GM13976 (cell line): ENCODE measurements at regions not wholly inside any gene's neighbourhood (a gene's known extent, or its start where the extent isn't known, plus 50 kb on each side); places are given as distances from the start of the nearest gene placed in this dataset.

Experiments
- DNase-seq: peaks from one replicate; pipeline ENCODE4 v3.0.0; 2012; ENCODE audit warnings: low spot score
- CTCF ChIP-seq: IDR thresholded peaks from 2 replicates; pipeline ENCODE4 v1.5.1; 2012; ENCODE audit warnings: borderline replicate concordance, mild to moderate bottlenecking; ENCODE audit not compliant: insufficient read depth; ENCODE audit errors: extremely low read depth, missing control alignments, control extremely low read depth
- in situ Hi-C: fragments of 300-500 bp; cut with MboI; formaldehyde crosslinking; loops from one replicate; pipeline ENCODE4 v1.12.0; 2022; ENCODE audit warnings: low sequenced_read_pairs, mixed read lengths, inconsistent platforms; ENCODE audit not compliant: unreplicated experiment

GRCh38 chrX:5242091-5242790 lies 986.4 kb downstream of the NLGN4X start:
- in situ Hi-C loops = no loop called here
- no peak for DNase-seq
- no peak for TF ChIP-seq CTCF

DNA sequence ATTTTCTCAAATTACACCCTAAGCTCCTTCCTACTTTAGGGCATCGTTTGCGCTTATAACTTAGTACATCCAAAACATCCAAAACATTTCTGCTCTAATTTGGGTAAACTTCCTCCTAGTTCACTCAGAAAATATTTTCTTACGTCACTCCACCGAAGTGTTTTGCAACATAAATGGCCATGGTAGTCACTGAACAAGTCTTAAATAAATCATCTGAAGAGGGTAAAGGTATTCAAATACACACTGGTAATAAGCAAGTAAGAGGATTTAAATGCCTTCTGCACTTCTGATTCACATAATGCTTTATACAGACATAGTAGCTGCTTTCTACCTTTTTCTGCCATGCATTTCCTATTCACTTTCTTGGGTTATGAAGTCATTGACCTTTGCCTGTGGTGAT lies 991.9 kb downstream of the NLGN4X start:
- DNase-seq = no peak
- no peak for TF ChIP-seq CTCF
- in situ Hi-C loops = no loop called here

GRCh38 chrX:5236096-5236495 lies 992.6 kb downstream of the NLGN4X start:
- in situ Hi-C loops = no loop called here
- no peak for TF ChIP-seq CTCF
- no peak for DNase-seq

- in situ Hi-C loops = no loop called here
- no peak for DNase-seq
- no peak for TF ChIP-seq CTCF
These were observed 994.8 kb downstream of the NLGN4X start for GRCh38 chrX:5233830-5234229.

DNA sequence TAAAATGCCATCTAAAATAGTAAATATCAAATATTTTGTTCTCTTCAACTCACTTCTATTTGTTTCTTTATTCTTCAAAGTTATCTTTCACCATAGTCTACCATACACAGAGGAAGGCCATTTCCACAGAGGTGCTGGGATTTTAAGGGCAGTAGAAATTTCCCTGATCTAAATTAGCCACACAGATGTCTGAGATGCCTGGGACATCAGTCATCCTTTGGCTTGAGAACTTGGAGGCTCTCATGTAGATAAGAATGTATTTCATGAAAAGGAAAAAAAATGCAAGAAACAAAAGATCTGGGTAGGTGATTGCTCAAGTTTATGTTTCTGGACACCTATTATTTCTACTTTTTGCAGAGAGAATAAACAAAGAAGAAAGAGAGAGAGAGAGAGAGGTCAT lies 1008.2 kb downstream of the NLGN4X start:
- TF ChIP-seq CTCF = no peak
- no peak for DNase-seq
- in situ Hi-C loops = no loop called here

DNA sequence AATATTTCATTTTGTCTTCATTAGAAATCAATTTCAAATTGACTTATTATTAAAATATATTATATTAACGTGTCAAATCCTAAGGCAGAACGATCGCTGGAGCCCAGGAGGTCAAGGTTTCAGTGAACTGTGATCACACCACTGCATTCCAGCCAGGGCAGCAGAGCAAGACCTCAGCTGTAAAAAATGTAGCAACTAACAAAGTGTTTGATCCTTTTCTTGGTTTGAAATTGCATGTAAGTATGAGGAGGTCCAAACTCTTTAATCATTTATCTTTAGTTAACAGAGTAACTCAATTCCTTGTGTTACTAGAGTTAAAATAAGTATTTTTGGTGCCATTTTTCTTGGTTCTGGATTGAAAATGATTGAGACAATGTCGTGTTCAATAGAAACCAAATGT lies 1033.9 kb downstream of the NLGN4X start:
- in situ Hi-C loops = no loop called here
- TF ChIP-seq CTCF = no peak
- no peak for DNase-seq

- in situ Hi-C loops = no loop called here
- no peak for TF ChIP-seq CTCF
- DNase-seq = no peak
These were observed 1048.4 kb downstream of the NLGN4X start for GRCh38 chrX:5180135-5180741.
